ENCODE measurements at regions not wholly inside any gene's neighbourhood (a gene's known extent, or its start where the extent isn't known, plus 50 kb on each side); places are given as distances from the start of the nearest gene placed in this dataset.
"Not testable (repeated sequence)": the region's sequence is repeated elsewhere in the genome, so short reads cannot be mapped to it uniquely, and the experiment has no call there.

DNA sequence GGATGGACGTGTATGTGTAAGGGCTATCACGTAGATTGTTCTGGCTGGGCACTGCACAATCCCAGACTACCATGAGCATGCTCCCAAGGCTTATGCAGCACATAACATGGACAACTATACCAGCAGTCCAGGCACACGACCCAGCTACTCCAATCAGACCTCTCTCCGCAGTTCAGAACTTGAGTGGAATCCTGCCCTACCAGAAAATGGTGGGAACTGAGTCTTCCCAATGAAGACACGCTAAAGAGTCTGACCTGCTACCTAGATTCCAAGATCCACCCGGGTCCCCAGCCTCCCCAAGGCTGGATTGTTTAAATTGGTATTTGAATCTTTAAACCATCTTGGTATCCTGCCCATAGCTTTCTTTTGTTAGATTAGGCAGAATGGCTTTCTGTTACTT, 251.3 kb upstream of the KAZN start:
- Histone ChIP-seq H3K4me1 (ENCODE audit: control insufficient read depth in 3 of 3, insufficient read depth in 3 of 3, low read length in 3 of 3) (no peaks in the 10 kb centered on the region), H3K4me3 (ENCODE audit: low read length in 3 of 3) (no peak overlapping the region), H3K9me3 (ENCODE audit: control insufficient read depth in 3 of 3, low read length in 3 of 3) (peaks cover 0 to 3% (median 0%) of the 10 kb centered on the region in 3 donors), H3K27ac (ENCODE audit: low read depth, low read length) (no peak overlapping the region), H3K9ac (ENCODE audit: low read depth in 1 of 3, low read length in 3 of 3) (no peak overlapping the region), H3K27me3 (ENCODE audit: control insufficient read depth in 3 of 3, insufficient read depth in 3 of 3, low read length in 3 of 3) (no peaks in the 10 kb centered on the region), H3K36me3 (ENCODE audit: control insufficient read depth in 3 of 3, insufficient read depth in 3 of 3, low read length in 3 of 3) (no peaks in the 10 kb centered on the region)

DNA sequence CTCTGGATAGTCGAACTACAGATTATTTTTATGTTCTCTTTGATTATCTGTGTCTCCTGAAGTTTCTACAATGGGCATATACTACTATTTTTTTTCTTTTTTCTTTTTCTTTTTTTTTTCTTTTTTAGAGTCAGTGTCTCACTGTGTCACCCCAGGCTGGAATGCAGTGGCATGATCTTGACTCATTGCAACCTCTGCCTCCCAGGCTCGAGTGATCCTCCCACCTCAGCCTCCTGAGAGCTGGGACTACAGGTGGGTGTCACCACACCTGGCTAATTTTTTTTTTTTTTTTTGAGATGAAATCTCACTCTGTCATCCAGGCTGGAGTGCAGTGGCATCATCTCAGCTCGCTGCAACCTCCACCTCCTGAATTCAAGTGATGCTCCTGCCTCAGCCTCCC, 250.7 kb upstream of the KAZN start:
- H3K36me3 ChIP-seq (ENCODE audit: control insufficient read depth in 3 of 3, insufficient read depth in 3 of 3, low read length in 3 of 3), result no peaks in the 10 kb centered on the region
- peaks cover 0 to 3% (median 0%) of the 10 kb centered on the region in 3 donors for H3K9me3 ChIP-seq (ENCODE audit: control insufficient read depth in 3 of 3, low read length in 3 of 3)
- H3K4me3 ChIP-seq (ENCODE audit: low read length in 3 of 3), result no peak overlapping the region
- H3K4me1 ChIP-seq (ENCODE audit: control insufficient read depth in 3 of 3, insufficient read depth in 3 of 3, low read length in 3 of 3), result no peaks in the 10 kb centered on the region
- H3K27me3 ChIP-seq (ENCODE audit: control insufficient read depth in 3 of 3, insufficient read depth in 3 of 3, low read length in 3 of 3), result no peaks in the 10 kb centered on the region
- H3K27ac ChIP-seq (ENCODE audit: low read depth, low read length), result no peak overlapping the region
- no peak overlapping the region for H3K9ac ChIP-seq (ENCODE audit: low read depth in 1 of 3, low read length in 3 of 3)

DNA sequence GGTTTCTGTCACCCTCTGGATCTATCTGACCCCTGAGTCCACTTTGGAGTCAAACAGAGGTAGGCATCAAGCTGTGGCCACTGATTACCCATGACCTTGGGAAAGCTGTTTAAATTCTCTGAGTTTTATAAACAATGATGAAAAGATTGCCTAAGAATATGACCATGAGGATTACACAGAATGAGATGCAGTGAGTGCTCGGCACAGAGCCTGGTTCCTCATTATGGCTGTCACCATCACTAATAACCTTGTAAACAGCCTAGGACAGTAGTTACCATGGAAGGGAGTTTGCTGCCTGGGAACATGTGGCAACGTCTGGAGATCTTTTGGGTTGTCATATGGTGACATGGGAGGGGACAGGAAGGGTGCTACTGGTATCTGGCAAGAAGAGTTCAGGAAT, 248.3 kb upstream of the KAZN start:
- H3K4me1 ChIP-seq (ENCODE audit: control insufficient read depth in 3 of 3, insufficient read depth in 3 of 3, low read length in 3 of 3), result no peaks in the 10 kb centered on the region
- no peak overlapping the region for H3K27ac ChIP-seq (ENCODE audit: low read depth, low read length)
- no peaks in the 10 kb centered on the region for H3K27me3 ChIP-seq (ENCODE audit: control insufficient read depth in 3 of 3, insufficient read depth in 3 of 3, low read length in 3 of 3)
- no peak overlapping the region for H3K4me3 ChIP-seq (ENCODE audit: low read length in 3 of 3)
- H3K9ac ChIP-seq (ENCODE audit: low read depth in 1 of 3, low read length in 3 of 3), result no peak overlapping the region
- H3K36me3 ChIP-seq (ENCODE audit: control insufficient read depth in 3 of 3, insufficient read depth in 3 of 3, low read length in 3 of 3), result no peaks in the 10 kb centered on the region
- peaks cover 0 to 3% (median 0%) of the 10 kb centered on the region in 3 donors for H3K9me3 ChIP-seq (ENCODE audit: control insufficient read depth in 3 of 3, low read length in 3 of 3)

DNA sequence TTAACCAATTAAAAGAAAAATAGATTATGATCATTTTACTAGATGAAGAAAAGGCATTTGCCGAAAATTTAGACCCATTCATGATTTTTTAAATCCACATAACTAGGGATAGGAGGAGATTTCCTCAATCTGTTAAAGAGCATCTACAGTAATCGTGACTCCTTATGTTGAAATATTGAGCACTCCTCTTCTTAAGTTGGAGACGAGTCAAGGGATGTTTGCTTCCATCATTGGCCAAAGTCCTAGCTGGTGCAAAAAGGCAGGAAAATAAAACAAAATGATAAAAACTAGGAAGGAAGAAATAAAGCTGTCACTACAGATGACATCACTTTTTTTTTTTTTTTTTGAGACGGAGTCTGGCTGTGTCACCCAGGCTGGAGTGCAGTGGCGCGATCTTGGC, 245.6 kb upstream of the KAZN start:
- Histone ChIP-seq H3K27me3 (ENCODE audit: control insufficient read depth in 3 of 3, insufficient read depth in 3 of 3, low read length in 3 of 3) (no peaks in the 10 kb centered on the region), H3K9me3 (ENCODE audit: control insufficient read depth in 3 of 3, low read length in 3 of 3) (peaks cover 0 to 3% (median 0%) of the 10 kb centered on the region in 3 donors), H3K36me3 (ENCODE audit: control insufficient read depth in 3 of 3, insufficient read depth in 3 of 3, low read length in 3 of 3) (no peaks in the 10 kb centered on the region), H3K9ac (ENCODE audit: low read depth in 1 of 3, low read length in 3 of 3) (no peak overlapping the region), H3K4me3 (ENCODE audit: low read length in 3 of 3) (no peak overlapping the region), H3K27ac (ENCODE audit: low read depth, low read length) (no peak overlapping the region), H3K4me1 (ENCODE audit: control insufficient read depth in 3 of 3, insufficient read depth in 3 of 3, low read length in 3 of 3) (no peaks in the 10 kb centered on the region)

DNA sequence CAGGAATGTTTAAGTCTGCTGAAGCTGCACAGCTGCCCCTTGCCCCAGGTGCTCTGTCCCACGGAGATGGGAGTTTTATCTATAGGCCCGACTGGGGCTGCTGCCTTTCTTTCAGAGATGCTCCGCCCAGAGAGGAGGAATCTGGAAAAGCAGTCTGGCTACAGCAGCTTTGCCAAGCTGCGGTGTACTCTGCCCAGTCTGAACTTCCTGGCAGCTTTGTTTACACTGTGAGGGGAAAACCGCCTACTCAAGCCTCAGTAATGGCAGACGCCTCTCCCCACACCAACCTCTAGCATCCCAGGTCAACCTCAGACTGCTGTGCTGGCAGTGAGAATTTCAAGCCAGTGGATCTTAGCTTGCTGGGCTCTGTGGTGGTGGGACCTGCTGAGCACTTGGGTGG, 237.5 kb upstream of the KAZN start:
- H3K36me3 ChIP-seq (ENCODE audit: control insufficient read depth in 3 of 3, insufficient read depth in 3 of 3, low read length in 3 of 3); H3K27me3 ChIP-seq (ENCODE audit: control insufficient read depth in 3 of 3, insufficient read depth in 3 of 3, low read length in 3 of 3); H3K9me3 ChIP-seq (ENCODE audit: control insufficient read depth in 3 of 3, low read length in 3 of 3); H3K9ac ChIP-seq (ENCODE audit: low read depth in 1 of 3, low read length in 3 of 3); H3K4me3 ChIP-seq (ENCODE audit: low read length in 3 of 3); H3K27ac ChIP-seq (ENCODE audit: low read depth, low read length); H3K4me1 ChIP-seq (ENCODE audit: control insufficient read depth in 3 of 3, insufficient read depth in 3 of 3, low read length in 3 of 3): not testable (repeated sequence)

DNA sequence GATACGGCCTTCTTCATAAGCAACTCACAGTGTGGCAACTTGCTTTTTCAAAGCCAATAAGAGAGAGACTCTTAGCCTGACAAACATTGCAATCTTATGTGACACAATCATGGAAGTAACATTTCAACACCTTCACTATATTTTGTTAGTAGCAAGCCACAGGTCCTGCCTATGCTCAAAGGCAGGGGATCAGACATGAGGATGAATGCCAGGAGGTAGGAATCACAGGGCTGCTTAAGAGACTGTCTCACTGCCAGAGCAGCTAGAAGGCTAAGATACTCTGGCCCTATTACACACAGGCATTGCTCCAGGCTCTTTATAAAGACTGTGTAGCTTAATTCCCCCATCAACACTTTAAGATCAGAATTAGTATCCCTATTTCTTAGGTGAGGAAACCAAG, 236.2 kb upstream of the KAZN start:
- Histone ChIP-seq H3K4me3 (ENCODE audit: low read length in 3 of 3) (no peak overlapping the region), H3K9ac (ENCODE audit: low read depth in 1 of 3, low read length in 3 of 3) (no peak overlapping the region), H3K9me3 (ENCODE audit: control insufficient read depth in 3 of 3, low read length in 3 of 3) (peaks cover 0 to 5% (median 0%) of the 10 kb centered on the region in 3 donors), H3K27me3 (ENCODE audit: control insufficient read depth in 3 of 3, insufficient read depth in 3 of 3, low read length in 3 of 3) (peaks cover 0 to 9% (median 3%) of the 10 kb centered on the region in 3 donors), H3K4me1 (ENCODE audit: control insufficient read depth in 3 of 3, insufficient read depth in 3 of 3, low read length in 3 of 3) (peaks cover 3 to 11% (median 6%) of the 10 kb centered on the region in 3 donors), H3K27ac (ENCODE audit: low read depth, low read length) (no peak overlapping the region), H3K36me3 (ENCODE audit: control insufficient read depth in 3 of 3, insufficient read depth in 3 of 3, low read length in 3 of 3) (no peaks in the 10 kb centered on the region)

DNA sequence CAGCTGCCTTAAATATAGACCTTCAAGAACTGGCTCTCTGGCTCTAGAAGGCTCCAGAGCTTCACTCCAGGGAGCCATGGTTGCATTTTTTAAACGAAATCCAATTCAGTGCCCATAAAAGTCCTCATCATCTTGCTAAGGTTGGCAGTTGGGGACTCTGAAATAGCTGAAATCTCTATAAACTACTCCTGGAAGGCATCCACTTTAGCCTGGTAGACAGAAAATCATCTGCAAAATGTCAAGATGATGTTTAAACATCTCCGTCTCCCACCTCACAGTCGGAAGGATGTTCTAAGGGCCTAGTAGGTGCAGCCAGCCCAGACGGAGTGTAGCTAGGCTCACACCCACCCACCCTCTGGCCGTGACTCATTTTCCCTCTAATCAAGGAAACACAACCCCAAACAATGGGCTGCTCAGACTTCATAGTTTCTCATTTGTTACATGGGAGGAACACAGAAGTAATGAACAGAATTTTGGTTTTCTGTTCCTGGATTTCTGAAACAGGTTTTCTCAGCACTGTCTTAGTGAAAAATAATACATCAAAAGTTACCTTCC, 235.4 kb upstream of the KAZN start:
- peaks cover 3 to 15% (median 3%) of the 10 kb centered on the region in 3 donors for H3K27me3 ChIP-seq (ENCODE audit: control insufficient read depth in 3 of 3, insufficient read depth in 3 of 3, low read length in 3 of 3)
- no peak overlapping the region for H3K4me3 ChIP-seq (ENCODE audit: low read length in 3 of 3)
- H3K36me3 ChIP-seq (ENCODE audit: control insufficient read depth in 3 of 3, insufficient read depth in 3 of 3, low read length in 3 of 3), result no peaks in the 10 kb centered on the region
- H3K4me1 ChIP-seq (ENCODE audit: control insufficient read depth in 3 of 3, insufficient read depth in 3 of 3, low read length in 3 of 3), result peaks cover 3 to 11% (median 6%) of the 10 kb centered on the region in 3 donors
- H3K27ac ChIP-seq (ENCODE audit: low read depth, low read length), result no peak overlapping the region
- peaks cover 0 to 5% (median 0%) of the 10 kb centered on the region in 3 donors for H3K9me3 ChIP-seq (ENCODE audit: control insufficient read depth in 3 of 3, low read length in 3 of 3)
- no peak overlapping the region for H3K9ac ChIP-seq (ENCODE audit: low read depth in 1 of 3, low read length in 3 of 3)

DNA sequence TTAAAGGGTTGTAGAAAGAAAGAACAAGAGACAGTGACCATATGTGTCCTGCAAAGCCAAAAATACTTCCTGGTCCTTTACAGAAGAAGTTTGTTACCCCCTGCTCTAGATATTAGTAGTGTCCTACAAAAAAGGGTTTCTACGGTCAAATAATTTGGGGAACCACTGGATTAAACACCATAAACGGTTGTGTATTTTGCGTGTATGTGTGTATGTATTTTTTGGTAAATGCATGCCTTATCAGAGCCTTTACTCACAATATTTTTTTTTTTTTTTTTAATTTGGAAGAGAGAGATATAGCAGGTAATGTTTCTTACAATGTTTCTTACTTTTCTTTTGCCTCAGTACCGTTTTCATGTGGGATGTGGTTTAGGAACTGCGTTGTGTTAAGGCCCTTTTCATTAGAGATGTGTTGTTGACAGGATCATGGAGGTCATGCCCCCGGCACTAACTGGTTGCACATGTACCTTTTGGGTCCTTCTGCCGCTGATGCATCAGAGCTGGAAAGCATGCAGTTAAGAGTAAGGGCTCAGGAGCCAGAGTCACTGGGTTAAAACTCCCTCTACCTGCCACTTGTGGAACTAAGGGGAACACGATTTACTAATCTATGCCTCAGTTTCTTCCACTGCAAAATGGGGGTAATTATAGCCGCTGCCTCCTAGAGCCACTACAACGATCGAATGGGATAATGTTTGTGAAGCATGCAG, 234.6 kb upstream of the KAZN start:
- H3K36me3 ChIP-seq (ENCODE audit: control insufficient read depth in 3 of 3, insufficient read depth in 3 of 3, low read length in 3 of 3), result no peaks in the 10 kb centered on the region
- peaks cover 0 to 5% (median 0%) of the 10 kb centered on the region in 3 donors for H3K9me3 ChIP-seq (ENCODE audit: control insufficient read depth in 3 of 3, low read length in 3 of 3)
- no peak overlapping the region for H3K27ac ChIP-seq (ENCODE audit: low read depth, low read length)
- H3K4me3 ChIP-seq (ENCODE audit: low read length in 3 of 3), result no peak overlapping the region
- H3K4me1 ChIP-seq (ENCODE audit: control insufficient read depth in 3 of 3, insufficient read depth in 3 of 3, low read length in 3 of 3), result peaks cover 3 to 11% (median 6%) of the 10 kb centered on the region in 3 donors
- H3K9ac ChIP-seq (ENCODE audit: low read depth in 1 of 3, low read length in 3 of 3), result no peak overlapping the region
- H3K27me3 ChIP-seq (ENCODE audit: control insufficient read depth in 3 of 3, insufficient read depth in 3 of 3, low read length in 3 of 3), result peaks cover 3 to 15% (median 3%) of the 10 kb centered on the region in 3 donors

DNA sequence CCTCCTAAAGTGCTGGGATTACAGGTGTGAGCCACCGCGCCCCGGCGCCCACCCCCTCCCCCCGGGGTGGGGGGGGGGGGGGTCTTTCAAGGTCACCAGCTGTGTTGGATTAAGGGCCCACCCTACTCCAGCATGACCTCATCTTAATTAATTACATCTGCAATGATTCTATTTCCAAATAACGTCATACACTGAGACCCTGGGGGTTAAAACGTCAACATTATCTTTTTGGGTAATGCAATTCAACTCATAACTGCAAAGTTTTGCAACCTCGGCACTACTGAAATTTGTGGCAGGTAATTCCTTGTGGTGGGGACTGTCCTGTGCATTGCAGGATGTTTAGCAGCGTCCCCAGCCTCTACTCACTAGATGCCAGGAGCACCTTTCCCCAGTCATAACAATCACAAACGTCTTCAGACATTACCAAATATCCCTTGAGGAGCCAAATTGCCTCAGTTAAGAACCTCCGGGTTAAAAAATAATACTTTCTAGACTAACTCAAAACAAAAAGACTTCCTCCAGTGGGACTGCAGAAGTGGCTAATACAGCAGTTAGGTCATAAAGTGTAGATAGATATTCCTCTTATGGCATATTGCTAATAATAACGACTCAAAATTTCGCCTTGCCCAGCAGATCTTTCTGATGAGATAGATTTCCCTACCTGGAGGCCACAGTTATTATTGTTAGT, 233.0 kb upstream of the KAZN start:
- H3K9ac ChIP-seq (ENCODE audit: low read depth in 1 of 3, low read length in 3 of 3), result no peak overlapping the region

More for the DNA sequence above, 233.0 kb upstream of the KAZN start:
- Histone ChIP-seq H3K4me1 (ENCODE audit: control insufficient read depth in 3 of 3, insufficient read depth in 3 of 3, low read length in 3 of 3) (peaks cover 3 to 11% (median 6%) of the 10 kb centered on the region in 3 donors), H3K27ac (ENCODE audit: low read depth, low read length) (no peak overlapping the region), H3K9me3 (ENCODE audit: control insufficient read depth in 3 of 3, low read length in 3 of 3) (peaks cover 0 to 5% (median 0%) of the 10 kb centered on the region in 3 donors), H3K36me3 (ENCODE audit: control insufficient read depth in 3 of 3, insufficient read depth in 3 of 3, low read length in 3 of 3) (no peaks in the 10 kb centered on the region), H3K27me3 (ENCODE audit: control insufficient read depth in 3 of 3, insufficient read depth in 3 of 3, low read length in 3 of 3) (peaks cover 3 to 20% (median 3%) of the 10 kb centered on the region in 3 donors), H3K4me3 (ENCODE audit: low read length in 3 of 3) (no peak overlapping the region)

Data from skeletal muscle tissue (tissue), 3 donors.